ENCODE measurements at regions not wholly inside any gene's neighbourhood (a gene's known extent, or its start where the extent isn't known, plus 50 kb on each side); places are given as distances from the start of the nearest gene placed in this dataset.

GRCh38 chr2:34045101-34045655, 446.1 kb upstream of the FAM98A start:
- TF ChIP-seq CTCF (IDR thresholded peaks at IDR 0.05) (no peak), EP300 (IDR thresholded peaks at IDR 0.05) (no peak)

Data from tibial nerve (tissue), 4 donors.